ENCODE measurements at regions not wholly inside any gene's neighbourhood (a gene's known extent, or its start where the extent isn't known, plus 50 kb on each side); places are given as distances from the start of the nearest gene placed in this dataset.

DNA sequence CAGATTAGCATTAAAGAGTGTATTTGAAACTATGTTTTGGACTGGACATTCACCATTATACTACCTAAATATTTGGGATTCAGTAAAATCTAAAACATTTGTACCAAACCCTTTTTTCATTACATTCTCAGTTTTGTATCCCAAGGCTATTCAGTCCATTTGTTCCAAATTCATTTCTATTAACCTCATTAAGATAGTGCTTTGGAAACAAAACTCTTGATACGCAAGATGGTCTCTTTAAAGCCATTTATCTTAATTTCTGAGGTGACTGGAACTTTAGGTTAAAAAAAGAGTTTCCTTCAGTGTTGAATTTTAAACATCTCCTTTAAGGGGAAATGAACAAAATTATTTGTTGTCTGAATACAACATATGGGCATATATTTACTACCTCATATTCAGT is 702.5 kb upstream of the GRAMD2B start:
- no peak for DNase-seq

DNA sequence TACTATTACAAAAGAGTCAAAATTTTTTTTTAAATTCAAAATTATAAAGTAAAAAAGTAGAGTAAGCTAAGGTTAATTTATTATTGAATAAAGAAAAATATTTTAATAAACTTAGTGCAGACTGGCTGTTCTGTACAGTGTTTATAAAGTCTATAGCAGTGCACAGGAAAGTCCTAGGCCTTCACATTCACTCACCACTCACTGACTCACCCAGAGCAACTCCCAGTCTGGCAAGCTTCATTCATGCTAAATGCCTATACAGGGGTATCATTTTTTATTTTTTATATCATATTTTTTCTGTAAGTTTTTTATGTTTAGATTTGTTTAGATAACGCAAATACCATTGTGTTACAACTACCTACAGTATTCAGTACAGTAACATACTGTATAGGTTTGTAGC is 700.7 kb upstream of the GRAMD2B start:
- DNase-seq = no peak

- no peak for DNase-seq
Observed at GRCh38 chr5:125725691-125726090, 697.5 kb upstream of the GRAMD2B start.

DNA sequence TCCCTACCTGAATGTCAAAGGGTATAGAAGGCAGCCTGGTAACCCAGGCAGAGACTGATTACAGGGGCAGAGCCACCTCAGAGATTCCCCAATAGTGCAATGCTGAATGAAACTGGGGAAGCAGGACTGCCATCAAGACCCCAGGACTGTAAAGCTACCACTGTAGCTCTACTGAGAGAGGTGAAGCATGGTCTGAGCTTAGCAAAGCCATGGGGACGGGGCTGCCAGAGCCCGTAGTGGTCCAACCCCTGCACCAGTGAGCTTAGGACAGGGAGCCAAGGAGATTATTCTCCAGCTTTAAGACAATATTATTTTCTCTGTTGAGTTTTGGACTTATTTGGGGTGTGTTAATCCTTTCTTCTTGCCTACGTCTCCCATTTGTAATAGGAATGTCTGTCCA is 679.3 kb upstream of the GRAMD2B start:
- no peak for DNase-seq

GRCh38 chr5:125746917-125747316 is 676.3 kb upstream of the GRAMD2B start:
- DNase-seq = no peak

DNA sequence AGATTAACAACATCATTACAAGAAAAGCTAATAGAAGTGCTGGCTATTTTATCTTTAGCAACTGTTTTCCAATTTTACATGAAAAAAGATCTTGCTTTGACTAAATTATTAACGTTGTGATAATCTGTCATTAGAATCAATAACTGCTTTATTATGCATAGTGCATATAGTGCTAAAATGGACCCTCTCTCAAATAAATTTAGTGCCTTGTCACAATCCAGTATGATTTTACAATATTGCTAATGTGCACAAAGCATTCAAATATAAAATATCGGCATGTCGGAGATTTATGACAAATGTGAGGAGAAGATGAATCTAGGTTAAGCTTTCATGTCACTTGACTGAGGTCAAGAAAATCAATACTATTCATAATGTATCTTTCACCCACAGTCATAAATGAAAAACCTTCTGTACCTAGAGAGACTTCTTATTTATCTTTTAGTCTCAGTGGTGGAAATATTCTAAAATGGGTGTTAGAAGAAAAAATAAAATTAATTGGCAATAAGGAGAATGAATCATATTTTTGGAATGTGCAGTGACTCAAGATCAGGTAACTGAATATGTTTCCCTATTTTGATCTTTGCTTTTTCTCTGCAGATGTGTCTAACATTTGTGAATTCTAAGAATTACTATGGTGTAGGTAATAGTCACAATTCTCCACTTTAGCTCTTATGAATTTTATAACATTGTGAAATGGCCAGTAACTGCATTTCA is 672.9 kb upstream of the GRAMD2B start:
- no peak for DNase-seq

GRCh38 chr5:125750861-125751186 is 672.4 kb upstream of the GRAMD2B start:
- DNase-seq = no peak

DNA sequence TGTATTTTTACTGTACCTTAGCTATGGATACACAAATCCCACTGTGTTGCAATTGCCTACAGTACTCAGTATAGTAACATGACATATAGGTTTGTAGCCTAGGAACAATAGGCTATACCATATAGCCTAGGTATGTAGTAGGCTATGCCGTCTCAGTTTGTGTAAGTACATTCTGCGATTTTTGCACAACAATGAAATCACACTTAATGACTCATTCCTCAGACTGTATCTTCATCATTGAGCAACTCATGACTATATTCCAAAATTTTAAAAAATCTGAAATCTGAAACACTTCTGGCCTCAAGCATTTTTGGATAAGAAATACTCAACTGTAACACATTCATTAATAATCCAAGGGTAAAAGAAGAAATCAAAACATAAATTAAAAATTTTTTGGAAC is 666.8 kb upstream of the GRAMD2B start:
- no peak for DNase-seq

- DNase-seq = no peak
Observed at GRCh38 chr5:125766706-125767105, 656.5 kb upstream of the GRAMD2B start.

DNA sequence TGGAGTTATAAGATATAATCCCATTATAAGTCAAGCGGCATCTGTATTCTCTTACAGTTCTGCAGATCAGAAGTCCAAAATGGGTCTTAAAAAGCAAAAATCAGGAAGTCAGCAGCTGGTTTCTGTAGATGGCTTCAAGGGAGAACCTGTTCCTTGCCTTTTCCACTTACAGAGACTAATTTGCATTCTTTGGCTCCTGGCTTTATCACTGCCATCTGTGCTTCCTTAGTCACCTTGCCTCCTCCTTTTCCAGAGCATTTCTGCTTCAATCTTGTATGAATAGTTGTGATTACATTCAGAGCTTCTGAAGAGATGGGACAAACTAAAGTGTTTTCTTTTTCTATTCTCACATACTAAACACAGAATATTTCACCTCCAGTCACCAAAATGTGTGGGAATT is 647.3 kb upstream of the GRAMD2B start:
- DNase-seq = no peak

GRCh38 chr5:125776656-125777139 is 646.5 kb upstream of the GRAMD2B start:
- no peak for DNase-seq

GRCh38 chr5:125778791-125779190 is 644.4 kb upstream of the GRAMD2B start:
- DNase-seq = no peak

- DNase-seq = no peak
Observed at GRCh38 chr5:125785407-125785806, 637.8 kb upstream of the GRAMD2B start.

GRCh38 chr5:125786021-125786420 is 637.2 kb upstream of the GRAMD2B start:
- DNase-seq = no peak

DNA sequence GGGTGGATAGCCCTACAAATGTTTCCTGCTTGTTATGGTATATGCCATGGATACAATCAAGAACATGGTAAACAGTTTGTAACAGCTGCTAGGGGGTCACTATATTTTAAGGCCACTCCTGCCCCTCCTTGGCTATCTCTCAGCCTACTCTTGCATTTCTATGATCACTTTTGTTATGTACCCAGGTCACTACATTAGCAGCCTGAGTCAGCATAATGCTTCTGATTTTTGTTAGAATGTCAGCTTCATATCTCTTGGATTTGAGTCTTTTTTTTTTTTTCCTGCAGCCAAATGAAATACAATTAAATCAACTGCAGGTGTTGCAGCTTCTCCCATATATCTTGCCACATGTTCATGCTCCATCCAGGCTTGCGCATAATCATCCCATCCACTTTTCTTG is 629.7 kb upstream of the GRAMD2B start:
- DNase-seq = no peak

DNA sequence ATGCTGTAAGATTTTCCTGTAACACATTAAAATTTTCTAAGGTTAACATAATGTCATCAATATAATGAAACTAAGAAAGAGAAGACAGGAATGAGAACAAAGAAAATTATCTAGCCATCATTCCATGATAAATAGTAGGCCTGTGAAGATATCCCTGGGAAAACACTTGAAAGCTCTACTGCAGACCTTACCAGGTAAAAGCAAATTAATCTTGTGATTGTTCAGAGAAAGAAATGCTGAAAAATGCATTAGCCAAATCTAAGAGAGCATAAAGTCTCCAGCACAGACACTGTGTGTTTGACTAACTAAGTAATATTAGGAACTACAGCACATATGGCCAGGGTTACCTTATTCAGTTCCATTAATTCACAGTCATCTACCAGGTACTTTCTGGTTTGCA is 628.3 kb upstream of the GRAMD2B start:
- no peak for DNase-seq

- no peak for DNase-seq
Observed at GRCh38 chr5:125798307-125798706, 624.9 kb upstream of the GRAMD2B start.

GRCh38 chr5:125812651-125813050 is 610.6 kb upstream of the GRAMD2B start:
- no peak for DNase-seq

- DNase-seq = no peak
Observed at GRCh38 chr5:125813221-125813974, 609.8 kb upstream of the GRAMD2B start.

- DNase-seq = no peak
Observed at GRCh38 chr5:125814119-125814518, 609.1 kb upstream of the GRAMD2B start.

DNA sequence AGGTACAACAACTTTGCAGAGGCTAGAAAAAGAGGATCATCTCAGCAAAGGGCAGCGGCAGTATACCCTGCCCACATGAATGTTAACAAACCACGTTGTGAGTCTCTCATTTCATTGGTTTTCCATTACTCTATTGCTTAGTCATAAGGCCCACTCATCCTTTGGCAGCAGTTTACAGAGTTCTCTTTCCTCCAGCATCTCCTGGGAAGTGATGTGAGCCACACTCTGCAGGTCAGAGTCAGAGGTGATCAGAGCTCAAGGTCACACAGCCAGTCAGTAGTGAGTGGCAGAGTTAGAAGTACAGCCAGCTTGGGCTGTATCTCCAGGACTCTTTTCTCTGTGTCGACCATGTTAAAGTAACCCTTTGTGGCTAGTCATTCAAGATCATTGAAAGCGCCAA is 599.6 kb upstream of the GRAMD2B start:
- DNase-seq = no peak

- no peak for DNase-seq
Observed at GRCh38 chr5:125826214-125826613, 597.0 kb upstream of the GRAMD2B start.

DNA sequence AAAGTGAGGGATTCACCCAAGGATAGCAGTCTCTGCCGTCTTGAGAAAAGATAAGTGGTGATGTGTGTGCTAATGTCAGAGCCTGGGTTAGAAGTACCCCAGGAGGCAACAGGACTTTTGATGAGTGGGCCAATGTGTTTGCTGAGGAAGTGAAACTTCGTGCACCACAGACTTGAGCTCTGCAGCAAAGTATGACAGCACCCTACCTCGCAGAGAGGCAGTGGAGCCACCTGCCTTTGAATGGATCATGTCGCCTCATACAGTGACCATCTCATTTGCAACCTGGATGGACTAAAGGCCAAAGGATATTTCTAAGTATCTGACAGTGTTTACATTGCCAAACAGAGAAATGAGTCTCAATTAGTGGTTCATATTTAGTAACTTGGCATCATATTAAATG is 593.9 kb upstream of the GRAMD2B start:
- DNase-seq = no peak

DNA sequence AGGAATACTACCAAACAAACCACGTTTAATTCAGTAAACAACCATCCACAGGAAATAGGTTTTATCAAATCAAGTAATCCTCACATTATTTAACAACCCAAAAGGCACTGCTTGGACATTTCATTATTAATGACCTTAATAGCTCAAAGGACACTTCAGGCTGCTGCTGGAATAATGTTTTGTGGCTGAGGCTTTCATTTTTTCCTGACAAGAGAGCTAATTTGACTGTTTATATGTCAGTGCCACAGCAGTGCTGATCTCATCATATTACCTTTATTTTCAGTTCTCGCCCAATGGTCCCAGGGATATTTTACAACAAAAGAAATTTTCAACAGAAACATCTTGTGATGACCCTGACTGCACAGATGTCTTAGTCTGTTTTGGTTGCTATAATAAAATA is 589.8 kb upstream of the GRAMD2B start:
- no peak for DNase-seq

Data from KG1 (cell line).